Stimulated activated CD4-positive, alpha-beta T cell treated with anti-CD3 and anti-CD28 coated beads, TNF-alpha, amount 100 ng/mL, for 1 hour (primary cell): ENCODE measurements at regions not wholly inside any gene's neighbourhood (a gene's known extent, or its start where the extent isn't known, plus 50 kb on each side); places are given as distances from the start of the nearest gene placed in this dataset.
"Not testable (repeated sequence)": the region's sequence is repeated elsewhere in the genome, so short reads cannot be mapped to it uniquely, and the experiment has no call there.

Experiments used
- DNase-seq, 3 donors: peaks; one replicate each; pipeline ENCODE4 v3.0.0-alpha.2; 2020; ENCODE audit warnings: low read depth in 3 of 3, low spot score in 1 of 3

GRCh38 chr2:4814137-4814536, 878.0 kb upstream of the SOX11 start:
- not testable (repeated sequence) for DNase-seq

DNA sequence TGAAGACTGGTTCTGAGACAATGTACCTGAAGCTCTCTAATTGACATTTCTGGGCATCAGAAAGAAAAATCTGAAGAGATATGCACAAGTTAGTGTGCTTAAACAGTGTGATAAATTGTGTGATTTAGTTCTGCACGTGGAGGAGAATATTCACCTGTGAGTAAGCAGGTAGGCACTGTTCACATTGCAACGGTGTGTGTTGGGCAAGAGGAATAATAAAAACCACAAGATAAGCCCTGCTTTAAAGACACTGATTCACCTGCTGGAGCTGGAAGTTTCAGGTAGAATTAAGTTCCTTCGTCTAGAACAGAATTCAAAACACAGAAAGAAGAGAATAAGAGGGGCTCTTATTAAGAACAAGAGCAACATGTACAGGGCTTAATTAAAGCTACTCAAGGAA, 864.3 kb upstream of the SOX11 start:
- DNase-seq = no peak

- no peak for DNase-seq
Measured at GRCh38 chr2:4828682-4829374, 863.4 kb upstream of the SOX11 start.

- DNase-seq = no peak
Measured at GRCh38 chr2:4831751-4832150, 860.4 kb upstream of the SOX11 start.

- no peak for DNase-seq
Measured at GRCh38 chr2:4832642-4833041, 859.5 kb upstream of the SOX11 start.

- DNase-seq = no peak
Measured at GRCh38 chr2:4838626-4839025, 853.6 kb upstream of the SOX11 start.

DNA sequence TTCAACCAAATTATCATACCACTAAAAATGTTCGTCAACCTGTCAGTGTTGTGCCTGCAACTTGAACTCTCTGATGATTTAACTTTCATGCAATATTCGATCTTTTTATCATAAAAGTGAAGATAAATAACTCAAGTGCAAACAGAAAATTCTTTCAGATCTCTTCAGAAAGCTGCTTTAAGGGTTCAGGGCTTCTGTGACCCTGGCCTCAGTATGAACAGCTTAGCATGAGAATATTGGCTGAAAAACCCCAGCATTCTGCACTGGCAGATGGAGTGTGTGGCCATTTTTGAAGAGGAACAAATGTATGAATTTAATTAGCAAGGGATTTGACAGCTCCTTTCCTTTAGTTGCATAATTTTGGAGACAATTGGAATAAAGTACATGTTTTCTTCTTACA, 851.4 kb upstream of the SOX11 start:
- no peak for DNase-seq

GRCh38 chr2:4844881-4845280, 847.3 kb upstream of the SOX11 start:
- no peak for DNase-seq

- no peak for DNase-seq
Measured at GRCh38 chr2:4862031-4862430, 830.2 kb upstream of the SOX11 start.

- DNase-seq = no peak
Measured at GRCh38 chr2:4866198-4866597, 826.0 kb upstream of the SOX11 start.

DNA sequence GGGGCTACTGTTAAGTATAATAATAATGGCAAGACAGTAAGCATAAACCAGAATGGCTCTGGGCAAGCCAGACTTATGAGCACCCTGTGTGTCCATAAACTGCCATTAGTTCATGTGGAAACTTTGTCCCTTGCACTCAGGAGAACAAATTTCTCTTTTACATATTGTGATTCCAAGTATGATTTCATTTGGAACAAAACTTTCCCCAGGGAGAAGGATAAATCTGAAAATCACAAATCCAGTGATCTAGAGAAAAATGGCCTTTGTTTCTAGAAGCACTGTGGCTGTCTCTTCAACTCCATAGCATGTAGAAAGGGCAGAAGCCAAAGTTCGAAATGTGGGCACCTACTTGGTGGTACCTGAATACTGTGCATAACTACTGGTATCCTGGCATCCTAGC, 823.7 kb upstream of the SOX11 start:
- no peak for DNase-seq

DNA sequence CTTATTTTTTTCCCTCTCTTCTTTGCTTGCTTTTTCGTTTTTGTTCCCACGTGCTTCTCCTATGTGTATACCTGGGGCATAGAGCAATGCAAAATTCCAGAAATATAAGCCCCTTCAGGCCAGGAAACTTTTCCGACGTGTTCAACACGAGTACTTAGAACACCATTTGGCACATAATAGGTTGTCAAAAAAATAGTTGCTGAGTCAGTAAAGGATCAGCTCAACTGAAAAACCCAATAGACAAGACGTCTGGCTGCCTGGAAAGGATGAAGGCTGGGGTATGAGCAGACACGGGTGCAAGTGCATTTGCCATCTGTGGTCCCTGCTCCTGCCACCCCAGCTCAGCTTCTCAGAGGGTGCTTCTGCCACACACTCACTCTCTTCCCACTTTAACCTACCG, 823.0 kb upstream of the SOX11 start:
- DNase-seq = no peak

DNA sequence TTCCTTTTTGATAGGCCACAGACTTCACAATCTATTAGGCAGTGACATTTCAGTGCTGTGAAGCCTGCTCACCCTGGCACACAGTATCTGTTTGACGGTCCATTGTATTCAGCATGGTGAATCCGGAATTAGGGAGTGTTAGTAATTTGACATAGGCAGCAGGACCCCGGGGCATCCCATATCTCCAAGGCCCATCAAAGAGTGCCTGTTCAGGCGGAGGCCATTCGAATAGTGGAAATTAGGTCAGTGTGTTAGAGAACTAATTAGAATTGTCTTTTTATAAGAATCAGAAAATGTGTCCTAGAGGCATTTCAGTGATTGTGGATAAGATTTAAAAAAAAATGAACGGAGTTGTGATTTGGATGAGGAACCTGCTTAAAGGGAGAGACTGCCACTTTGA, 818.8 kb upstream of the SOX11 start:
- DNase-seq = no peak

- DNase-seq = no peak
Measured at GRCh38 chr2:4873876-4874593, 818.1 kb upstream of the SOX11 start.

DNA sequence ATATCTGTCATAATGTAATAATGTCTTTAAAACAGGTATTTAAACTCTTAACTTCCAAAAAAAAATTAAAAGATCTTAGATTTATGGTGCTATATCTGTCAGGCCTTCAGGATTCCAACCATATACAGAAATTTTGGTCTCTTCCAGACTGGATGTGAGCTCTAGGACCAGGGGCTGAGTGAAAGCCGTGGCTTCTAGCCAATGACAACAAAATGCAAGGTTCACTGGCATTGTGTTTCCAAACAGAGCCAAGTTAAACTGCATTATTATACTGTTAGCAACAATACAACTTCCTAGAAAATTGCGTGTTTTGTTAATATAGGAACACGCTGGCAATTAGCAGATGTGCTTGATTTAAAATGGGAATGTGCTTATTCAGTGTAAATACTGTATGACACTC, 809.8 kb upstream of the SOX11 start:
- no peak for DNase-seq

DNA sequence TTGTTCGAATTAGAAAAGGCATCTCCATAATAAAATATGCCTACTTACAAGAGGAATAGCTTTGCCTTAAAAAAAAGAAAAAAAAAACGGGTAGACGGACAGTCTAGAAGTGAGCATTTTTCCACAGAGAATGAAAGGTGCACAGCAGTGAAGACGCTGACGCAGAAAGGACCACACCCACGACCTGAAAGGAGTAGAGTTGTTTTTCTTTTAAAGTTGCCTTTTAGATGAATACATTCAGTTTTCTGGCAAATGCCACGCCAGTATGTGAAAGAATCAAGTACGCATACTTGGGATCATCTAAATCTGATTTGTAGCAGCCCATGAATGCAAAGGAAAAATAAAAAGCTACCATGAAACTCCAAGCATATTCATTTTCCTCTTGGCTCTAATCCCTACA, 809.2 kb upstream of the SOX11 start:
- no peak for DNase-seq

DNA sequence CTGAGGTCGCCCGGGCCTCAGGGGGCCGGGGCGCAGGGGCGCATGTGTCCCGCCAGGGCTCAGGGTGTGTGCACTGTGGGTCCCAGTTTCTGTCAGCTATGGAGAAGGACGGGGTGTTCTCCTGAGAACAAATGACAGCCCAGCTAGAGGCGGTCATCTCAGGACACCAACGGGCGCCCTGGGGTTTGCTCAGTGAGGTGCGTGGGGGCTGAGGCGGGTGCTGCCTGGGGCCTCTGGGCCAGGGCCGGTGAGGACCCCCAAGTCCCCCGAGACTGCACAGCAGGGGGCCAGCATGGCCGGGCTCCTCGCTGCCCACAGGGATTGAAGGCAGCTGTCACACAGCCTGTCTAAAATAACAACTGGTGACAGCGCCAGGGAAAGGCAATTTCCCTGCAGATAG, 808.8 kb upstream of the SOX11 start:
- no peak for DNase-seq

DNA sequence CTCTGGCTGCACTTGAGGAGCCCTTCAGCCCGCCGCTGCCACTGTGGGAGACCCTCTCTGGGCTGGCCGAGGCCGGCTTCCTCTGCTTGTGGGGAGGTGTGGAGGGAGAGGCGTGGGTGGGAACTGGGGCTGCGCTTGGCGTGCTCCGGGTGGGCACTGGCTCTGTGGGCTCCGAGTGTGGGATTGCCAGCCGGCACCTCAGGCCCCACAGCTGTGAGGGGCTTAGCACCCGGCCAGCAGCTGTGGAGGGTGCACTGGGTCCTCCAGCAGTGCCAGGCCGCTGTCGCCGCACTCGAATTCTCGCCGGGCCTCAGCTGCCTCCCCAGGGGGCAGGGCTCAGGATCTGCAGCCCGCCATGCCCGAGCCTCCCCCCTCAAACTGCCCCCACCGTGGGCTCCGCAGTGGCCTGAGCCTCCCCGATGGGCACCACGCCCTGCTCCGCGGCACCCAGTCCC, 808.0 kb upstream of the SOX11 start:
- no peak for DNase-seq

GRCh38 chr2:4891394-4891793, 800.8 kb upstream of the SOX11 start:
- DNase-seq = no peak

GRCh38 chr2:4895371-4895770, 796.8 kb upstream of the SOX11 start:
- DNase-seq = no peak

DNA sequence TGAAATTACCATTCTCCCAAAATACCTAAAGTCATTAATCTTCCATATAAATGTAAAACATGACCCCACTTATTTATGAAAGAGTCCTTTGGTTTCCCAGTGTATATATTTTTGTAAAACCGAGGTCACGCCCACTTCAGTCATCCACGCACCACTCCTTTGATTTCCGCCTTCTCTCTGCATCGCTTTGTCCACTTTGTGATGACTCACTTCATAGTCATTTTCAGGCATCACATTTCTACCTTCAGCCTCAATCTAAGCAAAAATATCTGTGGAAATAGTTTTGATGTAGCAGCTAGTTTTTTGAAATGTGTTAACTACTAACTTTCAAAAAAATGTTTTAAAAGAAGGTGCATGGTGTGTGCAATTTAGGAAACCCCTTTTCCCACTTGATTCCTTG, 793.5 kb upstream of the SOX11 start:
- DNase-seq = no peak

DNA sequence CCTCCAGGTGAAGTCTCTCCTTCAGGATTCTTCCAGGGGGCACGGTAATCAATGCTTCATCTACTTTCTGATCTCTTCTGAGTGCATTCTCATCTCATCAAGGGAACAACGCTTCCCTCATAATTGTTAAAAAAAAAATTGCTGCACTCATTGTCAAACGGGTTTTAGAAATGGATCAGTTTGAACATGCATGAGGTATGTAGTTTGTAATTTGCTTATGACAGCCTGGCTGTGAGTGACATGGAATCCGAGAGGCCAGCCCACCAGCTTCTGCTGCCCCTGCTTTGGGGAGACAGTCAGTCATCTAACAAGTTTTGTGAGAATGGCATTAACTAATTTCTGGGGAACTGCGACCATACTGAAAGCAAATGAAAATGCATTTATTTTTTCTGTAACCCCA, 791.9 kb upstream of the SOX11 start:
- DNase-seq = no peak
